ENCODE measurements at regions not wholly inside any gene's neighbourhood (a gene's known extent, or its start where the extent isn't known, plus 50 kb on each side); places are given as distances from the start of the nearest gene placed in this dataset.

- no peak for TF ChIP-seq CTCF (IDR thresholded peaks at IDR 0.05; ENCODE audit: low read depth, low read length, missing control alignments)
- H3K27ac ChIP-seq = no peak overlapping the region
- H3K27me3 ChIP-seq (replicated peaks) = no peaks in the 10 kb centered on the region
- DNase-seq = peak; percentile 54
- no peak overlapping the region for H3K4me3 ChIP-seq (ENCODE audit: low read depth, low read length)
- in situ Hi-C loops (cut with HindIII; ENCODE audit: low pct_ligation_motif_present, low sequenced_read_pairs) = no loop called here
- no peaks in the 10 kb centered on the region for H3K36me3 ChIP-seq (replicated peaks)
These were observed 430.4 kb downstream of the NEBL start for GRCh38 chr10:20466731-20467130.

- Histone ChIP-seq H3K27me3 (replicated peaks) (no peaks in the 10 kb centered on the region), H3K27ac (no peak overlapping the region), H3K4me3 (ENCODE audit: low read depth, low read length) (no peak overlapping the region), H3K36me3 (replicated peaks) (no peaks in the 10 kb centered on the region)
- in situ Hi-C loops (cut with HindIII; ENCODE audit: low pct_ligation_motif_present, low sequenced_read_pairs) = no loop called here
- no peak for TF ChIP-seq CTCF (IDR thresholded peaks at IDR 0.05; ENCODE audit: low read depth, low read length, missing control alignments)
- DNase-seq = no peak
These were observed 439.5 kb downstream of the NEBL start for GRCh38 chr10:20457649-20458048.

- Histone ChIP-seq H3K4me3 (ENCODE audit: low read depth, low read length) (no peak overlapping the region), H3K27me3 (replicated peaks) (no peaks in the 10 kb centered on the region), H3K27ac (no peak overlapping the region), H3K36me3 (replicated peaks) (no peaks in the 10 kb centered on the region)
- TF ChIP-seq CTCF (IDR thresholded peaks at IDR 0.05; ENCODE audit: low read depth, low read length, missing control alignments) = no peak
- in situ Hi-C loops (cut with HindIII; ENCODE audit: low pct_ligation_motif_present, low sequenced_read_pairs) = no loop called here
- no peak for DNase-seq
These were observed 441.3 kb downstream of the NEBL start for GRCh38 chr10:20455774-20456173.

GRCh38 chr10:20454331-20454730 lies 442.8 kb downstream of the NEBL start:
- Histone ChIP-seq H3K36me3 (replicated peaks) (no peaks in the 10 kb centered on the region), H3K4me3 (ENCODE audit: low read depth, low read length) (no peak overlapping the region), H3K27me3 (replicated peaks) (no peaks in the 10 kb centered on the region), H3K27ac (no peak overlapping the region)
- TF ChIP-seq CTCF (IDR thresholded peaks at IDR 0.05; ENCODE audit: low read depth, low read length, missing control alignments) = no peak
- in situ Hi-C loops (cut with HindIII; ENCODE audit: low pct_ligation_motif_present, low sequenced_read_pairs) = no loop called here
- no peak for DNase-seq

GRCh38 chr10:20446561-20447193 lies 450.4 kb downstream of the NEBL start:
- Histone ChIP-seq H3K4me3 (ENCODE audit: low read depth, low read length) (no peak overlapping the region), H3K27ac (no peak overlapping the region), H3K36me3 (replicated peaks) (no peaks in the 10 kb centered on the region), H3K27me3 (replicated peaks) (no peaks in the 10 kb centered on the region)
- TF ChIP-seq CTCF (IDR thresholded peaks at IDR 0.05; ENCODE audit: low read depth, low read length, missing control alignments) = no peak
- no peak for DNase-seq
- in situ Hi-C loops (cut with HindIII; ENCODE audit: low pct_ligation_motif_present, low sequenced_read_pairs) = no loop called here

GRCh38 chr10:20443094-20443493 lies 454.0 kb downstream of the NEBL start:
- Histone ChIP-seq H3K27me3 (replicated peaks) (no peaks in the 10 kb centered on the region), H3K36me3 (replicated peaks) (no peaks in the 10 kb centered on the region), H3K27ac (no peak overlapping the region), H3K4me3 (ENCODE audit: low read depth, low read length) (no peak overlapping the region)
- no peak for TF ChIP-seq CTCF (IDR thresholded peaks at IDR 0.05; ENCODE audit: low read depth, low read length, missing control alignments)
- DNase-seq = no peak
- in situ Hi-C loops (cut with HindIII; ENCODE audit: low pct_ligation_motif_present, low sequenced_read_pairs) = no loop called here

All from brain microvascular endothelial cell (primary cell).